GM23338 (cell line): ENCODE measurements at regions not wholly inside any gene's neighbourhood (a gene's known extent, or its start where the extent isn't known, plus 50 kb on each side); places are given as distances from the start of the nearest gene placed in this dataset.

Experiments used
- CREB1 ChIP-seq: fragments of 250-450 bp; sonication (Bioruptor Pico); IDR thresholded peaks from 2 replicates; pipeline ENCODE4 v1.5.0; 2020; ENCODE audit warnings: low read depth, mild to moderate bottlenecking, moderate library complexity
- EZH2 ChIP-seq: fragments of 200-600 bp; sonication (generic); IDR thresholded peaks from one replicate; pipeline ENCODE4 v1.8.0; 2017; ENCODE audit warnings: antibody characterized with exemption, mild to moderate bottlenecking, low read depth; ENCODE audit not compliant: unreplicated experiment
- EZH2phosphoT487 ChIP-seq: fragments of 200-600 bp; sonication (generic); IDR thresholded peaks from one replicate; pipeline ENCODE4 v1.8.1; 2018; ENCODE audit warnings: antibody characterized with exemption; ENCODE audit not compliant: unreplicated experiment
- JUNB ChIP-seq: IDR thresholded peaks from one replicate; pipeline ENCODE4 v1.6.1; 2016; ENCODE audit warnings: antibody characterized with exemption; ENCODE audit not compliant: unreplicated experiment
- TF ChIP-seq, protein P1 (sequence below), 2 experiments: fragments of 200-600 bp in 1 of 2; sonication (generic) in 1 of 2; conservative IDR thresholded peaks; 2 replicates each; pipeline versions ENCODE4 v1.5.1 to v1.6.1; 2016 to 2017; ENCODE audit warnings: antibody characterized with exemption in 2 of 2, low read depth in 2 of 2, mild to moderate bottlenecking in 2 of 2, moderate library complexity in 1 of 2

DNA sequence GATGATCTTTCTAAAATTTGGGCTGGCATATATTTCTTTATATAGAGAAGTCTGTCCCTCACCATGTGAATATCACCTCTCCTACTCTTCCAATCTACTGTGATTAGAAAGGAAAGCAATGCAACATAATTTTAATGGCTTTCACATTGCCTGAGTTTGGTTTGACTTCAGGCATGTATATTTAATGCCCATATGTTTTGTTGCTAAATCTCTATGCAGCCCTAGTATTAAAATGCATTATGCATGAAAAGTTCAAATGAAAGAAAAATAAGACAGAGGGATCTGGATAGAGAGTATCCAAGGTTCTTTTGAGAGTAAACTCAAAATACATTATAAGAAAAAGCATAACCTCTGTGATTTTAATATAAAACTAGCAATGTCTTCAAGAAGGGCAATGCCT, 518.3 kb downstream of the PRR16 start:
- no peak for TF ChIP-seq CREB1 (CRISPR knock-in tag)
- TF ChIP-seq JUNB: no peak
- TF ChIP-seq, protein P1, sequence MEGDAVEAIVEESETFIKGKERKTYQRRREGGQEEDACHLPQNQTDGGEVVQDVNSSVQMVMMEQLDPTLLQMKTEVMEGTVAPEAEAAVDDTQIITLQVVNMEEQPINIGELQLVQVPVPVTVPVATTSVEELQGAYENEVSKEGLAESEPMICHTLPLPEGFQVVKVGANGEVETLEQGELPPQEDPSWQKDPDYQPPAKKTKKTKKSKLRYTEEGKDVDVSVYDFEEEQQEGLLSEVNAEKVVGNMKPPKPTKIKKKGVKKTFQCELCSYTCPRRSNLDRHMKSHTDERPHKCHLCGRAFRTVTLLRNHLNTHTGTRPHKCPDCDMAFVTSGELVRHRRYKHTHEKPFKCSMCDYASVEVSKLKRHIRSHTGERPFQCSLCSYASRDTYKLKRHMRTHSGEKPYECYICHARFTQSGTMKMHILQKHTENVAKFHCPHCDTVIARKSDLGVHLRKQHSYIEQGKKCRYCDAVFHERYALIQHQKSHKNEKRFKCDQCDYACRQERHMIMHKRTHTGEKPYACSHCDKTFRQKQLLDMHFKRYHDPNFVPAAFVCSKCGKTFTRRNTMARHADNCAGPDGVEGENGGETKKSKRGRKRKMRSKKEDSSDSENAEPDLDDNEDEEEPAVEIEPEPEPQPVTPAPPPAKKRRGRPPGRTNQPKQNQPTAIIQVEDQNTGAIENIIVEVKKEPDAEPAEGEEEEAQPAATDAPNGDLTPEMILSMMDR (conservative IDR thresholded peaks at IDR 0.05; ENCODE audit: low read depth in 2 of 2): no peak
- no peak for TF ChIP-seq EZH2
- TF ChIP-seq EZH2phosphoT487: no peak
